Kidney (tissue), 13 donors: ENCODE measurements at regions not wholly inside any gene's neighbourhood (a gene's known extent, or its start where the extent isn't known, plus 50 kb on each side); places are given as distances from the start of the nearest gene placed in this dataset.

Source experiments
- DNase-seq, 5 donors: peaks; one replicate each; pipeline ENCODE4 v3.0.0-alpha.2; 2013 to 2020
- FAIRE-seq: peaks from 2 replicates; lab custom pipeline; 2012; peaks lifted over from hg19 to GRCh38; lab: Jason Lieb, UNC
- H3K27ac ChIP-seq, 2 donors: one replicate each; pipeline ENCODE4 v1.7.0; 2013; ENCODE audit warnings: low read depth in 2 of 2, low read length in 2 of 2, inconsistent platforms in 1 of 2
- H3K27me3 ChIP-seq: one replicate; pipeline ENCODE4 v1.7.1; 2013; ENCODE audit warnings: low read length, inconsistent platforms; ENCODE audit not compliant: control insufficient read depth, insufficient read depth
- H3K36me3 ChIP-seq, 3 donors: one replicate each; pipeline versions ENCODE4 v1.7.0 to v1.7.1; 2013; ENCODE audit warnings: low read length in 3 of 3, control low read depth in 1 of 3, inconsistent platforms in 1 of 3; ENCODE audit not compliant: insufficient read depth in 3 of 3, control insufficient read depth in 2 of 3
- H3K4me1 ChIP-seq, 3 donors: one replicate each; pipeline versions ENCODE4 v1.7.0 to v1.7.1; 2013; ENCODE audit warnings: low read length in 3 of 3, inconsistent platforms in 1 of 3, low read depth in 1 of 3; ENCODE audit not compliant: control insufficient read depth in 2 of 3, insufficient read depth in 2 of 3
- H3K4me3 ChIP-seq, 3 donors: one replicate each; pipeline versions ENCODE4 v1.7.0 to v1.8.1; 2013; ENCODE audit warnings: low read length in 3 of 3, control low read depth in 1 of 3, inconsistent platforms in 1 of 3
- H3K9ac ChIP-seq, 3 donors: one replicate each; pipeline versions ENCODE4 v1.7.0 to v1.7.1; 2013; ENCODE audit warnings: low read length in 3 of 3, control low read depth in 1 of 3, inconsistent platforms in 1 of 3
- H3K9me3 ChIP-seq, 3 donors: one replicate each; pipeline versions ENCODE4 v1.7.0 to v1.7.1; 2013; ENCODE audit warnings: low read length in 3 of 3, control low read depth in 1 of 3, inconsistent platforms in 1 of 3; ENCODE audit not compliant: control insufficient read depth in 2 of 3, insufficient read depth in 1 of 3
- CTCF ChIP-seq: IDR thresholded peaks from 3 replicates; pipeline ENCODE4 v1.5.1; 2012; ENCODE audit warnings: mild to moderate bottlenecking, moderate library complexity, borderline replicate concordance; ENCODE audit not compliant: insufficient read depth; ENCODE audit errors: extremely low read depth
- intact Hi-C: fragments of 100-400 bp; cut with DNase I; formaldehyde crosslinking; loops from one replicate; pipeline ENCODE4 v1.11.1; 2022
- donor health status: control.
- donor health status: control.
- donor health status: control.
- donor health status: control.
- donor health status: control.
- donor health status: DM: yes; HTN: yes; CAD: no.
- donor health status: Normal renal cell carcinoma (clear cell type).

- Histone ChIP-seq H3K4me3 (no peak overlapping the region), H3K9ac (no peak overlapping the region), H3K36me3 (no peaks in the 10 kb centered on the region), H3K9me3 (no peaks in the 10 kb centered on the region), H3K27ac (no peak overlapping the region), H3K27me3 (no peaks in the 10 kb centered on the region), H3K4me1 (no peaks in the 10 kb centered on the region)
- intact Hi-C loops, result no loop called here
- no peak for TF ChIP-seq CTCF
- FAIRE-seq (no peak), DNase-seq (no peak)
These were observed 112.3 kb upstream of the TOP1 start for GRCh38 chr20:40916276-40916675.

- no peak for DNase-seq
- TF ChIP-seq CTCF, result no peak
- no peaks in the 10 kb centered on the region for H3K27me3 ChIP-seq
- no peaks in the 10 kb centered on the region for H3K9me3 ChIP-seq
- no peaks in the 10 kb centered on the region for H3K4me1 ChIP-seq
- no peak overlapping the region for H3K9ac ChIP-seq
- FAIRE-seq, result no peak
- H3K4me3 ChIP-seq, result no peak overlapping the region
- intact Hi-C loops, result no loop called here
- H3K27ac ChIP-seq, result no peak overlapping the region
- no peaks in the 10 kb centered on the region for H3K36me3 ChIP-seq
These were observed 108.3 kb upstream of the TOP1 start for GRCh38 chr20:40920291-40920690.

GRCh38 chr20:40922865-40923264 is 105.8 kb upstream of the TOP1 start:
- Histone ChIP-seq H3K27ac (no peak overlapping the region), H3K4me1 (no peaks in the 10 kb centered on the region), H3K27me3 (no peaks in the 10 kb centered on the region), H3K9ac (no peak overlapping the region), H3K36me3 (no peaks in the 10 kb centered on the region), H3K4me3 (no peak overlapping the region), H3K9me3 (no peaks in the 10 kb centered on the region)
- FAIRE-seq (no peak), DNase-seq (no peak)
- no peak for TF ChIP-seq CTCF
- intact Hi-C loops, result no loop called here

- Histone ChIP-seq H3K9ac (no peak overlapping the region), H3K4me3 (no peak overlapping the region), H3K4me1 (no peaks in the 10 kb centered on the region), H3K36me3 (no peaks in the 10 kb centered on the region), H3K27me3 (no peaks in the 10 kb centered on the region), H3K27ac (no peak overlapping the region), H3K9me3 (no peaks in the 10 kb centered on the region)
- TF ChIP-seq CTCF, result no peak
- intact Hi-C loops, result no loop called here
- DNase-seq, result no peak
- FAIRE-seq, result no peak
These were observed 102.7 kb upstream of the TOP1 start for GRCh38 chr20:40925829-40926510.
